H9 (cell line): ENCODE measurements at regions not wholly inside any gene's neighbourhood (a gene's known extent, or its start where the extent isn't known, plus 50 kb on each side); places are given as distances from the start of the nearest gene placed in this dataset.

Source experiments
- DNase-seq: peaks from one replicate; pipeline ENCODE4 v3.0.0-alpha.2; 2017
- H2AFZ ChIP-seq: one replicate; pipeline ENCODE4 v1.6.1; 2013; ENCODE audit warnings: mild to moderate bottlenecking, low read length, control low read depth, moderate library complexity
- H2AK5ac ChIP-seq: 2 replicates; pipeline ENCODE4 v1.6.1; 2013; ENCODE audit warnings: low read length, control low read depth, mixed read lengths; ENCODE audit not compliant: insufficient read length
- H2BK120ac ChIP-seq: one replicate; pipeline ENCODE4 v1.6.1; 2013; ENCODE audit warnings: low read depth, mild to moderate bottlenecking, low read length, control low read depth, inconsistent platforms; ENCODE audit not compliant: poor library complexity, severe bottlenecking
- H2BK12ac ChIP-seq: 2 replicates; pipeline ENCODE4 v1.6.1; 2013; ENCODE audit warnings: low read length, control low read depth, mixed read lengths, low read depth; ENCODE audit not compliant: insufficient read length
- H2BK15ac ChIP-seq: 2 replicates; pipeline ENCODE4 v1.6.1; 2013; ENCODE audit warnings: low read depth, low read length, control low read depth
- H2BK20ac ChIP-seq: one replicate; pipeline ENCODE4 v1.6.1; 2013; ENCODE audit warnings: low read depth, mild to moderate bottlenecking, low read length, control low read depth, inconsistent platforms; ENCODE audit not compliant: poor library complexity, severe bottlenecking
- H2BK5ac ChIP-seq: 2 replicates; pipeline ENCODE4 v1.6.1; 2013; ENCODE audit warnings: low read length, control low read depth, mixed read lengths; ENCODE audit not compliant: insufficient read length
- H3K14ac ChIP-seq: 2 replicates; pipeline ENCODE4 v1.6.1; 2013; ENCODE audit warnings: low read length, control low read depth; ENCODE audit not compliant: insufficient read depth
- H3K18ac ChIP-seq: 2 replicates; pipeline ENCODE4 v1.6.1; 2013; ENCODE audit warnings: low read depth, mild to moderate bottlenecking, mixed read lengths, low read length, control low read depth; ENCODE audit not compliant: insufficient read length
- H3K23ac ChIP-seq: 2 replicates; pipeline ENCODE4 v1.6.1; 2013; ENCODE audit warnings: low read length, control low read depth, mixed read lengths, low read depth; ENCODE audit not compliant: insufficient read length
- H3K23me2 ChIP-seq: 2 replicates; pipeline ENCODE4 v1.6.1; 2013; ENCODE audit warnings: low read depth, mild to moderate bottlenecking, mixed read lengths, low read length, control low read depth; ENCODE audit not compliant: insufficient read length, poor library complexity, severe bottlenecking
- H3K27ac ChIP-seq: 2 replicates; pipeline ENCODE4 v1.5.1; 2013; ENCODE audit warnings: low read length, control low read depth, mixed read lengths, low read depth; ENCODE audit not compliant: insufficient read length
- H3K27me3 ChIP-seq: 2 replicates; pipeline ENCODE4 v1.6.1; 2013; ENCODE audit warnings: low read length, control low read depth, inconsistent platforms; ENCODE audit not compliant: insufficient read depth
- H3K4ac ChIP-seq: 2 replicates; pipeline ENCODE4 v1.6.1; 2013; ENCODE audit warnings: low read depth, mild to moderate bottlenecking, control low read depth, inconsistent platforms, low read length, moderate library complexity
- H3K4me1 ChIP-seq: 2 replicates; pipeline ENCODE4 v1.6.1; 2013; ENCODE audit warnings: low read length, control low read depth, inconsistent platforms; ENCODE audit not compliant: insufficient read depth
- H3K4me2 ChIP-seq: 2 replicates; pipeline ENCODE4 v1.6.1; 2013; ENCODE audit warnings: low read length, control low read depth, mixed read lengths; ENCODE audit not compliant: insufficient read length, insufficient read depth
- H3K56ac ChIP-seq: 2 replicates; pipeline ENCODE4 v1.6.1; 2013; ENCODE audit warnings: low read depth, mild to moderate bottlenecking, mixed read lengths, low read length, control low read depth; ENCODE audit not compliant: insufficient read length
- H3K79me1 ChIP-seq: 2 replicates; pipeline ENCODE4 v1.6.1; 2013; ENCODE audit warnings: low read depth, mild to moderate bottlenecking, moderate library complexity, low read length, control low read depth, inconsistent platforms; ENCODE audit not compliant: insufficient read depth, poor library complexity, severe bottlenecking
- H3K79me2 ChIP-seq: 2 replicates; pipeline ENCODE4 v1.6.1; 2013; ENCODE audit warnings: low read length, control low read depth, inconsistent platforms; ENCODE audit not compliant: insufficient read depth
- H3K9ac ChIP-seq: 2 replicates; pipeline ENCODE4 v1.6.1; 2013; ENCODE audit warnings: low read length, control low read depth, mixed read lengths; ENCODE audit not compliant: insufficient read length; ENCODE audit errors: extremely low read depth
- H3K9me3 ChIP-seq: one replicate; pipeline ENCODE4 v1.6.1; 2013; ENCODE audit warnings: low read depth, low read length, inconsistent platforms; ENCODE audit not compliant: control insufficient read depth
- H3T11ph ChIP-seq: one replicate; pipeline ENCODE4 v1.6.1; 2013; ENCODE audit warnings: mild to moderate bottlenecking, low read length, control low read depth, inconsistent platforms
- H4K20me1 ChIP-seq: one replicate; pipeline ENCODE4 v1.6.1; 2013; ENCODE audit not compliant: control insufficient read depth, insufficient read length, insufficient read depth
- H4K5ac ChIP-seq: 2 replicates; pipeline ENCODE4 v1.6.1; 2013; ENCODE audit warnings: low read depth, mild to moderate bottlenecking, mixed read lengths, low read length, control low read depth; ENCODE audit not compliant: insufficient read length
- H4K8ac ChIP-seq: replicated peaks from 2 replicates; pipeline ENCODE4 v1.6.1; 2013; ENCODE audit warnings: low read length, control low read depth, mixed read lengths, low read depth; ENCODE audit not compliant: insufficient read length
- H4K91ac ChIP-seq: 2 replicates; pipeline ENCODE4 v1.6.1; 2013; ENCODE audit warnings: low read depth, mild to moderate bottlenecking, moderate library complexity, mixed read lengths, low read length, control low read depth; ENCODE audit not compliant: insufficient read length
- H3K27ac Mint-ChIP-seq, 3 experiments: 2 replicates in 2 of 3; 3 replicates in 1 of 3; pipeline ENCODE4 v1.8.0; 2020 to 2021; ENCODE audit warnings: mixed read lengths in 3 of 3, mild to moderate bottlenecking in 1 of 3, moderate library complexity in 1 of 3
- H3K27me3 Mint-ChIP-seq: 2 replicates; pipeline ENCODE4 v1.8.0; 2021; ENCODE audit warnings: low read depth, mild to moderate bottlenecking, moderate library complexity, mixed read lengths
- H3K36me3 Mint-ChIP-seq, 3 experiments: 2 replicates in 2 of 3; 3 replicates in 1 of 3; pipeline ENCODE4 v1.8.0; 2020 to 2021; ENCODE audit warnings: low read depth in 3 of 3, mixed read lengths in 3 of 3; ENCODE audit not compliant: insufficient read depth in 1 of 3
- H3K4me1 Mint-ChIP-seq, 2 experiments: 2 replicates each; pipeline ENCODE4 v1.8.0; 2020; ENCODE audit warnings: mixed read lengths in 2 of 2
- H3K4me3 Mint-ChIP-seq, 2 experiments: 2 replicates in 1 of 2; 3 replicates in 1 of 2; pipeline ENCODE4 v1.8.0; 2020 to 2021; ENCODE audit warnings: mild to moderate bottlenecking in 2 of 2, mixed read lengths in 2 of 2, moderate library complexity in 1 of 2
- H3K9me3 Mint-ChIP-seq, 2 experiments: 2 replicates in 1 of 2; 3 replicates in 1 of 2; pipeline ENCODE4 v1.8.0; 2020; ENCODE audit warnings: mild to moderate bottlenecking in 2 of 2, mixed read lengths in 2 of 2, moderate library complexity in 1 of 2
- WGBS: extraction: QIAGEN DNeasy Blood & Tissue Kit; methylation state at CpG from one replicate; pipeline ENCODE4 v1.1.7; 2013; ENCODE audit warnings: missing lambda C conversion rate, low lambda C conversion rate, mixed read lengths; ENCODE audit not compliant: insufficient read length; ENCODE audit errors: extremely low coverage; 5-methylcytosine and 5-hydroxymethylcytosine counted together
- TF ChIP-seq, protein P1 (sequence below): fragments of 200-600 bp; sonication (generic); conservative IDR thresholded peaks from 3 replicates; pipeline ENCODE4 v1.8.0; 2021; ENCODE audit warnings: antibody characterized with exemption, mild to moderate bottlenecking

DNA sequence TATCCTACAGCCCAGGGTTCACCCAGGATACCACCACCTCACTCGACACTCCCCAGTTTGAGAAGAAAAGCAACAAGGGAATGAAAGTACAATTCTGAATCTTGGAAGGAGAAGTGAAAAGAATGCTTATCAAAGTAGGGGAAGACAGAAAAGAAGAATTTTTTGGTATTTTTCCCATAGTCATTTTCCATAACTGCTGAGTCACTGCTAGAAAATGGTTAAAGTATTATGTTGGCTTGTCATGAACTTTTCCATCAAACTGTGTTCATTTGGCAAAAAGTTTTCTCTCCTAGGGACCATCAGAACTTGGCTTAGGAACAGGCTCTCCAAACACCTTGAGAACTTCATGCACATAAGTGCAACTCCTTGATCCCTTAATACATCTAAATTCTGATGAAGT, 192.0 kb downstream of the BCL11A start:
- H3K9ac ChIP-seq: no peak overlapping the region
- no peak overlapping the region for H3K18ac ChIP-seq
- no peak overlapping the region for H3K4me2 ChIP-seq
- no peak overlapping the region for H2AFZ ChIP-seq
- Mint-ChIP-seq H3K27ac (no peak overlapping the region), H3K4me1 (peaks cover 16 to 22% of the 10 kb centered on the region in 2 experiments), H3K27me3 (no peaks in the 10 kb centered on the region; the same call in 1 of the 2 replicates), H3K9me3 (no peaks in the 10 kb centered on the region; a peak in 1 of 5 replicates), H3K4me3 (no peak overlapping the region), H3K36me3 (no peaks in the 10 kb centered on the region)
- no peak overlapping the region for H3K14ac ChIP-seq
- no peaks in the 10 kb centered on the region for H3K79me1 ChIP-seq
- no peaks in the 10 kb centered on the region for H4K20me1 ChIP-seq
- TF ChIP-seq, protein P1, sequence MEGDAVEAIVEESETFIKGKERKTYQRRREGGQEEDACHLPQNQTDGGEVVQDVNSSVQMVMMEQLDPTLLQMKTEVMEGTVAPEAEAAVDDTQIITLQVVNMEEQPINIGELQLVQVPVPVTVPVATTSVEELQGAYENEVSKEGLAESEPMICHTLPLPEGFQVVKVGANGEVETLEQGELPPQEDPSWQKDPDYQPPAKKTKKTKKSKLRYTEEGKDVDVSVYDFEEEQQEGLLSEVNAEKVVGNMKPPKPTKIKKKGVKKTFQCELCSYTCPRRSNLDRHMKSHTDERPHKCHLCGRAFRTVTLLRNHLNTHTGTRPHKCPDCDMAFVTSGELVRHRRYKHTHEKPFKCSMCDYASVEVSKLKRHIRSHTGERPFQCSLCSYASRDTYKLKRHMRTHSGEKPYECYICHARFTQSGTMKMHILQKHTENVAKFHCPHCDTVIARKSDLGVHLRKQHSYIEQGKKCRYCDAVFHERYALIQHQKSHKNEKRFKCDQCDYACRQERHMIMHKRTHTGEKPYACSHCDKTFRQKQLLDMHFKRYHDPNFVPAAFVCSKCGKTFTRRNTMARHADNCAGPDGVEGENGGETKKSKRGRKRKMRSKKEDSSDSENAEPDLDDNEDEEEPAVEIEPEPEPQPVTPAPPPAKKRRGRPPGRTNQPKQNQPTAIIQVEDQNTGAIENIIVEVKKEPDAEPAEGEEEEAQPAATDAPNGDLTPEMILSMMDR: no peak
- DNase-seq: no peak
- H4K91ac ChIP-seq: no peak overlapping the region
- H2BK5ac ChIP-seq: no peak overlapping the region
- no peaks in the 10 kb centered on the region for H3K27me3 ChIP-seq
- H2BK120ac ChIP-seq: no peak overlapping the region
- no CpG with 5 or more reads among the region's 1 CpG for WGBS
- H3K4me1 ChIP-seq: no peaks in the 10 kb centered on the region; the same call in 1 of the 2 replicates
- no peak overlapping the region for H2BK12ac ChIP-seq
- no peaks in the 10 kb centered on the region for H3K79me2 ChIP-seq
- no peak overlapping the region for H3K27ac ChIP-seq
- H3K4ac ChIP-seq: no peak overlapping the region
- H4K8ac ChIP-seq: no peak overlapping the region
- H2BK20ac ChIP-seq: no peak overlapping the region
- no peak overlapping the region for H2AK5ac ChIP-seq
- H3T11ph ChIP-seq: no peak overlapping the region
- no peak overlapping the region for H3K23ac ChIP-seq
- no peak overlapping the region for H3K56ac ChIP-seq
- no peaks in the 10 kb centered on the region for H3K23me2 ChIP-seq
- no peak overlapping the region for H2BK15ac ChIP-seq
- no peaks in the 10 kb centered on the region for H3K9me3 ChIP-seq
- H4K5ac ChIP-seq: no peak overlapping the region
